Naive thymus-derived CD8-positive, alpha-beta T cell (primary cell): ENCODE measurements at regions not wholly inside any gene's neighbourhood (a gene's known extent, or its start where the extent isn't known, plus 50 kb on each side); places are given as distances from the start of the nearest gene placed in this dataset.
A peak's percentile ranks its signal among the peaks of the same experiment; 100 is the strongest.

Experiments used
- ATAC-seq, 2 donors: fragments of 150-1000 bp; cut with Tn5 transposase in 1 of 2; sonication (Bioruptor Pico), chemical (Tn5 transposase) in 1 of 2; 1 replicate in 1 of 2; 2 replicates in 1 of 2; pipeline ENCODE4 v1.10.0; 2021; ENCODE audit warnings: mild to moderate bottlenecking in 2 of 2, moderate library complexity in 2 of 2
- POLR2A ChIA-PET: fragments of 350-600 bp; sonication (Branson Sonifier 250); formaldehyde crosslinking; loops from one replicate; lab custom pipeline; 2021; ENCODE audit warnings: antibody characterized with exemption; lab: Charles Lee
- DNase-seq, 10 donors: peaks; one replicate each; pipeline versions ENCODE4 v3.0.0 to v3.0.0-alpha.2; 2020 to 2022
- H3K27ac Mint-ChIP-seq, 10 donors: one replicate each; pipeline ENCODE4 v1.8.0; 2020 to 2022; ENCODE audit warnings: mild to moderate bottlenecking in 10 of 10, mixed read lengths in 10 of 10, moderate library complexity in 4 of 10, inconsistent platforms in 1 of 10
- H3K27me3 Mint-ChIP-seq, 5 donors: one replicate each; pipeline ENCODE4 v1.8.0; 2021 to 2022; ENCODE audit warnings: mixed read lengths in 5 of 5
- H3K36me3 Mint-ChIP-seq, 3 donors: one replicate each; pipeline ENCODE4 v1.8.0; 2020 to 2022; ENCODE audit warnings: mixed read lengths in 3 of 3, mild to moderate bottlenecking in 2 of 3, inconsistent platforms in 1 of 3
- H3K4me1 Mint-ChIP-seq, 4 donors: one replicate each; pipeline ENCODE4 v1.8.0; 2021 to 2022; ENCODE audit warnings: mixed read lengths in 4 of 4
- H3K4me3 Mint-ChIP-seq, 10 donors: one replicate each; pipeline ENCODE4 v1.8.0; 2020 to 2022; ENCODE audit warnings: mild to moderate bottlenecking in 10 of 10, mixed read lengths in 10 of 10, moderate library complexity in 6 of 10, inconsistent platforms in 1 of 10
- H3K9me3 Mint-ChIP-seq, 9 donors: one replicate each; pipeline ENCODE4 v1.8.0; 2020 to 2022; ENCODE audit warnings: mixed read lengths in 9 of 9, mild to moderate bottlenecking in 3 of 9, inconsistent platforms in 1 of 9, moderate library complexity in 1 of 9

DNA sequence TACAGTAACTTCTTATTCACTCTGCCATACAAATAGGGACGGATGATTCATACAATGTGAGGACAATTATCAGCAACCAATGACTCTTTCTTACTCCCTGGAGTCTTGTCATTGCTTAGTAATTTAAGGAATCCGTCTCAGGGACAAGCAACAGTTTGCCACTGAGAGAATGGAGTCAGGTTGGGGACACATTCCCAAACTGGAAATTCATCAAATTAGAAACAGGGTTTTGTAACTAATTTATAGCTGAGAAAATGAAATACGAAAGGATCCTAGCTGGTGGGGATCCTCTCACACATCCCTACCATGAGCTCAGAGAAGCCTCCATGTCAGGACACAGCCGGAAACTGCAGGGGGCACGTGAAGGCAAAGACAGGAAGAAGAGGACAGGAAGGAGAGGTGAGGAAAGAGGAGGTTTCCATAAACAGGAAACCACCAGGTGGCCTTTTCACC, 50.4 kb upstream of the KDR start:
- H3K4me3 Mint-ChIP-seq = peak overlapping the region in 1 of 10 donors; percentile 13
- H3K27ac Mint-ChIP-seq = peak overlapping the region in 1 of 10 donors; percentile 9
- no peak for DNase-seq
- POLR2A ChIA-PET = no interaction called here
- peaks cover 0 to 8% (median 3%) of the 10 kb centered on the region in 4 donors for H3K4me1 Mint-ChIP-seq
- no peaks in the 10 kb centered on the region for H3K9me3 Mint-ChIP-seq
- ATAC-seq = no peak
- peaks cover 0 to 11% (median 0%) of the 10 kb centered on the region in 5 donors for H3K27me3 Mint-ChIP-seq
- H3K36me3 Mint-ChIP-seq = no peaks in the 10 kb centered on the region

DNA sequence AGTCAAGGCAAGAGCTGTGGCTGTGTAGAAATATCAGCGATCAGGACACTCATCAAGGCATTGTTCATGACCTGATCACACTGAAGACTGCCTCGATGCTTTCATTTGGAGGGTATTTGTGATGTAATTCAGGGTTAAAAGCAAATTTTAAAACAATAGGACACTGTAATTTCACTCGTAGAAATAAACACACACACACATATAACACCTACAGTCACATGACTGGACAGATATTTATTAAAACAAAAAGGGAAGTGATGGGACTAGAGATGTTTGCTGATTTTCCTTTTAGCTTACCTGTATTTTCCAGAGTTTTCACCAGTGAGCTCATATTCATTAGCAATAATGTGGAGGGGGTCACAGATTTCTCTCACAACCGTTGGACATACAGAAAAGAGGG, 51.1 kb upstream of the KDR start:
- H3K27me3 Mint-ChIP-seq = peaks cover 0 to 11% (median 0%) of the 10 kb centered on the region in 5 donors
- H3K27ac Mint-ChIP-seq = peak overlapping the region in 1 of 10 donors; percentile 38
- no peak overlapping the region for H3K4me3 Mint-ChIP-seq
- H3K9me3 Mint-ChIP-seq = no peaks in the 10 kb centered on the region
- POLR2A ChIA-PET = no interaction called here
- ATAC-seq = no peak
- no peak for DNase-seq
- no peaks in the 10 kb centered on the region for H3K36me3 Mint-ChIP-seq
- peaks cover 0 to 8% (median 3%) of the 10 kb centered on the region in 4 donors for H3K4me1 Mint-ChIP-seq

DNA sequence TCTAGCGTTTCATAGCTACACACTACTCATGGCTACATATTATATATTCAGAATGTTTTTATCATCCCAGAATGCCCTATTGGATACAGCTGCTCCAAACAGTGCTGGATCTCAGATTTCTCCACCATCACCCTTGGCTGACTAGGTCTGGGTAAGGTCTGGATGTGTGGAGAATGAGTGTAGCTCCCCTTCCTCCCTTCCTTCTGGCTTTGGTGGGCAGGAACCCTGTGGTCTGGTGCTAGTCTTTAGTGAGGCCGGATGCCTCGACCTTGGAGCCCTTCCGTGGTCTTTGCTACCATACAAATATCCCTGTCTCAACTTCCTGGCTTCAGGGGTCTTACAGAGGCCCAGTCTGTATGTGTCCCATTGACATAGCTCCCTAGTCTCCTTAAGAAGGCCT, 52.1 kb upstream of the KDR start:
- no peak for ATAC-seq

GRCh38 chr4:55178226-55179005, 53.0 kb upstream of the KDR start:
- DNase-seq (no peak), ATAC-seq (no peak)
- no peaks in the 10 kb centered on the region for H3K36me3 Mint-ChIP-seq
- POLR2A ChIA-PET = no interaction called here
- H3K27me3 Mint-ChIP-seq = peaks cover 0 to 10% (median 2%) of the 10 kb centered on the region in 5 donors
- H3K27ac Mint-ChIP-seq = no peak overlapping the region
- no peaks in the 10 kb centered on the region for H3K9me3 Mint-ChIP-seq
- no peak overlapping the region for H3K4me3 Mint-ChIP-seq
- H3K4me1 Mint-ChIP-seq = peaks cover 0 to 8% (median 3%) of the 10 kb centered on the region in 4 donors

More for the DNA sequence above, 52.1 kb upstream of the KDR start:
- Mint-ChIP-seq H3K4me3 (no peak overlapping the region), H3K36me3 (no peaks in the 10 kb centered on the region), H3K27me3 (peaks cover 0 to 11% (median 0%) of the 10 kb centered on the region in 5 donors), H3K9me3 (no peaks in the 10 kb centered on the region), H3K4me1 (peaks cover 0 to 8% (median 3%) of the 10 kb centered on the region in 4 donors), H3K27ac (no peak overlapping the region)
- DNase-seq = no peak
- POLR2A ChIA-PET = no interaction called here

DNA sequence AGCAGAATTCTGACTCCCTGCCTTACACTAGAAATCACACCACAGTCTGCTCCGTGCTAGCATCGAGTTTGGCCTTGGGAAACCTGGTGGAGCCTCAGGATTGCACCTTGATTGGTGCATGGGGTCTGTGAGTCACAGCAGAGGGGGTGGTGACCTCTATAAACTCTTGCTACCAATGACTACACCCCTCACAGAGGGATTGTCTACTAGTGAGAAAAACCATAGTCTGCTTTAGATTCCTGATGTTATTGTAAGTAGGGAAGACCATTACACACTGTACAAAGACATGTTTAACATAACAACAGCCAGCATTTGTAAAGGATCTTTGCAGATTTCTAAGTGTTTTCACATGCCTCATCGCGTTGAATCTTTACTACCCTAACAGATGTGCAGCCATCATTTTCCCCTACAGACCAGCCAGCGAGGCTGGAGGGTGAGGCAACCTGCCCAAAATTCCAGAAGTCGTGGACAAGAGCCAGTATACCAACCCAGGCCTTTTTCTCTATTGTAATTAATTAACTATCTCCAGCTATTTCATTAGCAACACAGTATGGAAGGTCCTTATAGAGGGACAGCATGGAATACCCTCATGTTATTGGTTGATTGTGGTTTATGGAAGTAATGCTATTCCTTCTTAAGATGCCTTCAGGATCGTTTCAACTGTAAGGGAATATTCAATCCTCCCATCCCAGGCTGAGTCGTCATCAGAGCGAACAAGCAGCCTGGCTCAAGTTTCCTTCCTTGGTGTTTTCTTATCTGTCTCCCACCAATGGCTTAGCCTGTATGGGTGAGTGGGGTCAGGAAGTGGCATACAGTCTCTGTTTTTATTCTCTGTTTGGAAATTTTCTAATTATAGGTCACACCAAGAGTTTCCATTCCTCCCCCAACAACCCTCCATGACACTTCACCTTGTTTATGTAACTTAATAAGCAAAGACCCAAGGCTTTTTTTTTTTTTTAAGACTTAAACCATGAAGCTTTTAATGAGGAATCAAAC, 55.9 kb upstream of the KDR start:
- peaks cover 0 to 1% (median under 1%) of the 10 kb centered on the region in 4 donors for H3K4me1 Mint-ChIP-seq
- no peak overlapping the region for H3K27ac Mint-ChIP-seq
- H3K9me3 Mint-ChIP-seq = no peaks in the 10 kb centered on the region
- ATAC-seq (no peak), DNase-seq (no peak)
- H3K27me3 Mint-ChIP-seq = peaks cover 2 to 17% (median 10%) of the 10 kb centered on the region in 5 donors
- no peak overlapping the region for H3K4me3 Mint-ChIP-seq
- no peaks in the 10 kb centered on the region for H3K36me3 Mint-ChIP-seq
- POLR2A ChIA-PET = no interaction called here

GRCh38 chr4:55183926-55184599, 58.7 kb upstream of the KDR start:
- no peak for DNase-seq
- H3K36me3 Mint-ChIP-seq = no peaks in the 10 kb centered on the region
- peaks cover 2 to 38% (median 17%) of the 10 kb centered on the region in 5 donors for H3K27me3 Mint-ChIP-seq

GRCh38 chr4:55184600-55185523, 59.5 kb upstream of the KDR start:
- POLR2A ChIA-PET = interaction anchor here (0.6 kb wide), 1 partner anchor 250 kb away, joined by 4 read pairs; no protein-coding TSS in a partner anchor
- ATAC-seq (no peak), DNase-seq (peak in 6 of 10 donors; percentile 2 to 29 (median 10))
- peaks cover 0 to 1% (median 0%) of the 10 kb centered on the region in 4 donors for H3K4me1 Mint-ChIP-seq
- H3K27me3 Mint-ChIP-seq = peaks cover 2 to 45% (median 17%) of the 10 kb centered on the region in 5 donors
- no peak overlapping the region for H3K27ac Mint-ChIP-seq
- H3K9me3 Mint-ChIP-seq = peaks cover 0 to 6% (median 0%) of the 10 kb centered on the region in 9 donors
- H3K4me3 Mint-ChIP-seq = no peak overlapping the region
- no peaks in the 10 kb centered on the region for H3K36me3 Mint-ChIP-seq

More at GRCh38 chr4:55183926-55184599, 58.7 kb upstream of the KDR start:
- Mint-ChIP-seq H3K9me3 (no peaks in the 10 kb centered on the region), H3K4me3 (no peak overlapping the region), H3K27ac (no peak overlapping the region), H3K4me1 (peaks cover 0 to 1% (median 0%) of the 10 kb centered on the region in 4 donors)
- POLR2A ChIA-PET = interaction anchor here (0.6 kb wide), 1 partner anchor 251 kb away, joined by 4 read pairs; no protein-coding TSS in a partner anchor
- no peak for ATAC-seq

DNA sequence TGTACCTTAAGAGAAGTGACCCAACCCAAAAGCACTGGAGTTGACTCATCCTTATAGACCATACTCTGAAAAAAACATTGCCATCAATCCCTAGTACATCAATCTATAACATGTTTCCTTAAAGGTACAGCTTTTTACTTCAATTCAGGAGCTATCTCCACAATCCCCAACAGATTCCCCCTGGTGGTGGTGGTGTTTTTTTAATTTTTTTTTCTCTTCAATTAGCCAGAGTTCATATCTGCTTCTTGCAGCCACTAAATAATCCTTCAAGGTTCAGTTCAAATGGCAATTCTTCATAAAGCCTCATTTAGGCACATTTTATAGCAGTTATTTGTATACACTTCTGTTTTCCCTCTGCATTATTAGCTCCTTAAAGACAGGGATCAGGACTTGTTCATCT, 60.7 kb upstream of the KDR start:
- POLR2A ChIA-PET = no interaction called here

DNA sequence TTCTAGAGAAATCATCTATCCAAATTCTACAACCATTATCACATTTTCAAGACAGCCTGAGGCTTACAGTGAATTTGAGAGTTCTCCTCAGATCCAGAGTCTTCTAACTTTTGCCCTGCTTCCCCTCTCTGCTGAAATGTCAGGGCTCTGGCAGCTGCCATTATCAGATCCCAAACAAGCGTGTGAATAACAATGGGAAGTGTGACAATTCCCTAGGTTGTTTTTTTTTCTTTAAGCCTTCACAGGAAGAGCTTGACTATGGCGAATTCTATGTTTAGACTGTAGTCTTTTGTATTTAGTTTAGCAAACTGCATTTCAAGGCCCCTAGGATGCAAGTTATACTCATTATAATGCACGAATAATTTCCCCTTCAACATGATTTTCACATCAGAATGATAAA, 61.3 kb upstream of the KDR start:
- H3K27me3 Mint-ChIP-seq = peaks cover 2 to 63% (median 18%) of the 10 kb centered on the region in 5 donors
- no peak for DNase-seq
- H3K4me1 Mint-ChIP-seq = no peaks in the 10 kb centered on the region
- no peak for ATAC-seq
- H3K27ac Mint-ChIP-seq = no peak overlapping the region
- POLR2A ChIA-PET = no interaction called here
- H3K9me3 Mint-ChIP-seq = peaks cover 0 to 9% (median 0%) of the 10 kb centered on the region in 9 donors
- no peaks in the 10 kb centered on the region for H3K36me3 Mint-ChIP-seq
- H3K4me3 Mint-ChIP-seq = no peak overlapping the region

More for the DNA sequence above, 60.7 kb upstream of the KDR start:
- peaks cover 0 to 1% (median 0%) of the 10 kb centered on the region in 4 donors for H3K4me1 Mint-ChIP-seq
- ATAC-seq = no peak
- H3K36me3 Mint-ChIP-seq = no peaks in the 10 kb centered on the region
- H3K27ac Mint-ChIP-seq = no peak overlapping the region
- H3K27me3 Mint-ChIP-seq = peaks cover 2 to 57% (median 17%) of the 10 kb centered on the region in 5 donors
- no peak for DNase-seq
- H3K4me3 Mint-ChIP-seq = no peak overlapping the region
- H3K9me3 Mint-ChIP-seq = peaks cover 0 to 9% (median 0%) of the 10 kb centered on the region in 9 donors

GRCh38 chr4:55214172-55214571, 88.8 kb upstream of the KDR start:
- no peak for DNase-seq

DNA sequence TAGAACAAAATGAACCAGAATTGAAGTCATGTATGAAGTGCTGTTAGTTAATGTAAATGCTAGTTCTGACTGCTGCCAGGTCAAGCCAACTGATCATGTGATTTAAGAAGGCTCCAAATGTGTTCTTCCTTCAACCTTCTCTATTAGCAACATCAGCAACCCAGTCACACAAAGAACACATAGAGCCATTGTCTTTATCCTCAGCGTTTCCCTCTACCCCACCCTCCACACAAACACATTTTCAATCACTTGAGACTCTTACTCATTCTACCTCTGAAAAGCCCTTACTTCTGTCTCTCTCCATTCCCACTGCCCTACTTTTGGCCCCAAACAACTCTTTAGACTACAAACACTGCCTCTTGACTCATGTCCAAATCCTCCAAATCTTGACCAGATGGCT, 89.7 kb upstream of the KDR start:
- no peak overlapping the region for H3K27ac Mint-ChIP-seq
- H3K9me3 Mint-ChIP-seq = peaks cover 0 to 2% (median 0%) of the 10 kb centered on the region in 9 donors
- H3K4me3 Mint-ChIP-seq = no peak overlapping the region
- peaks cover 5 to 21% (median 7%) of the 10 kb centered on the region in 5 donors for H3K27me3 Mint-ChIP-seq
- POLR2A ChIA-PET = no interaction called here
- no peaks in the 10 kb centered on the region for H3K36me3 Mint-ChIP-seq
- DNase-seq = no peak
- no peak for ATAC-seq
- H3K4me1 Mint-ChIP-seq = no peaks in the 10 kb centered on the region

More at GRCh38 chr4:55214172-55214571, 88.8 kb upstream of the KDR start:
- H3K36me3 Mint-ChIP-seq = no peaks in the 10 kb centered on the region
- H3K27me3 Mint-ChIP-seq = peaks cover 4 to 14% (median 13%) of the 10 kb centered on the region in 5 donors
- H3K4me1 Mint-ChIP-seq = no peaks in the 10 kb centered on the region
- no peak overlapping the region for H3K4me3 Mint-ChIP-seq
- no peak overlapping the region for H3K27ac Mint-ChIP-seq
- POLR2A ChIA-PET = no interaction called here
- H3K9me3 Mint-ChIP-seq = peaks cover 0 to 9% (median 2%) of the 10 kb centered on the region in 9 donors
- no peak for ATAC-seq
